ENCODE measurements at regions not wholly inside any gene's neighbourhood (a gene's known extent, or its start where the extent isn't known, plus 50 kb on each side); places are given as distances from the start of the nearest gene placed in this dataset.

DNA sequence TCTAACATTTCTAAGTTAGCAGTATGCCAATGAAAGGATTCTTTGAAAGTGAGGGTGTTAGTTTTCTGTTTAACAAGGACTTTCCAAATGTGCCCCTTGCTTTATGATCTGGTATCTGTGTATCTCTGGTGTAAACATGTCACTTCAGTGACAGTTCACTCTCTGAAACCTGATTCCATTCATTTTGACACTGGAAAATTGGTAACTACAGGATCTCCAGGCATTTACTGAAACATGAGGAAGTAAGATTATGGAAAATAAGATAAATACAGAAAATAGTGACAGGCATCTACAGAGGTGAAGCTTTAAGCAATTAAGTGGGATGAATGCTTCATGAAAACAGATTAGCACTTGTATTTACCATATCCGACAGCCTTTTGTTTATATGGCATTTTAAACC lies 101.6 kb upstream of the MYO16 start:
- no peak overlapping the region for H3K27ac ChIP-seq (ENCODE audit: low read depth, low read length)
- H3K36me3 ChIP-seq (ENCODE audit: control insufficient read depth in 2 of 3, insufficient read depth in 3 of 3, low read length in 3 of 3) = no peaks in the 10 kb centered on the region
- H3K4me1 ChIP-seq (ENCODE audit: control insufficient read depth in 2 of 2, insufficient read depth in 2 of 2, low read length in 2 of 2) = no peaks in the 10 kb centered on the region
- H3K9me3 Mint-ChIP-seq = peaks cover 0 to 6% (median 0%) of the 10 kb centered on the region in 11 donors
- ChIA-PET CTCF (interaction anchor here (0.9 kb wide), 1 partner anchor 118 kb away, joined by 3 read pairs; no protein-coding TSS in a partner anchor), POLR2A (no interaction called here)
- H3K4me3 ChIP-seq (ENCODE audit: low read length) = no peak overlapping the region
- no peak overlapping the region for H3K4me3 Mint-ChIP-seq
- no peak overlapping the region for H3K27ac Mint-ChIP-seq
- DNase-seq = no peak
- H3K27me3 Mint-ChIP-seq = peaks cover 0 to 29% (median 23%) of the 10 kb centered on the region in 5 donors
- peaks cover 0 to 4% (median 0%) of the 10 kb centered on the region in 7 donors for H3K4me1 Mint-ChIP-seq
- H3K36me3 Mint-ChIP-seq = peaks cover 0 to 5% (median 0%) of the 10 kb centered on the region in 5 donors
- no peak for ATAC-seq
- no peaks in the 10 kb centered on the region for H3K9me3 ChIP-seq (ENCODE audit: control insufficient read depth in 2 of 3, low read length in 3 of 3)
- peaks cover 0 to 3% of the 10 kb centered on the region in 2 donors for H3K27me3 ChIP-seq (ENCODE audit: control insufficient read depth in 2 of 2, insufficient read depth in 2 of 2, low read length in 2 of 2)
- intact Hi-C loops (cut with micrococcal nuclease) = no loop called here

DNA sequence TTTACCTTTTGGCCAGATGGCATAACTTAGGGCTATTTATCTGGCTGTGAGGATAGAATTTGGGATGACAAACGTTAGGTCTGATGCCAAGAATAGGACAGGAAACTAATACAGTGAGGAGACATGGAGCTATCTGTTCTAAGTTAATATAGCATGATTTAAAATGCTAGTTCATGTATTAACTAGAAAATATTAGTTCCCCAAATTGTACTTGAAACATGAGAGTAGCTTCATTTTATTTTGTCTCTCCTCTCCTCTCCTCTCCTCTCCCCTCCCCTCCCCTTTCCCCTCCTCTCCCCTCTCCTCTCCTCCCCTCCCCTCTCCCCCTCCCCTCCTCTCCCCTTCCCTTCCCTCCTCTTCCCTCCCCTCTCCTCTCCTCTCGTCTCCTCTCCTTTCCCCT lies 101.1 kb upstream of the MYO16 start:
- no peaks in the 10 kb centered on the region for H3K36me3 ChIP-seq (ENCODE audit: control insufficient read depth in 2 of 3, insufficient read depth in 3 of 3, low read length in 3 of 3)
- ChIA-PET POLR2A (no interaction called here), CTCF (interaction anchor here (0.9 kb wide), 1 partner anchor 119 kb away, joined by 3 read pairs; no protein-coding TSS in a partner anchor)
- intact Hi-C loops (cut with micrococcal nuclease) = no loop called here
- H3K9me3 ChIP-seq (ENCODE audit: control insufficient read depth in 2 of 3, low read length in 3 of 3) = no peaks in the 10 kb centered on the region
- no peak overlapping the region for H3K27ac ChIP-seq (ENCODE audit: low read depth, low read length)
- Mint-ChIP-seq H3K4me3 (no peak overlapping the region), H3K36me3 (peaks cover 0 to 5% (median 0%) of the 10 kb centered on the region in 5 donors), H3K4me1 (peaks cover 0 to 4% (median 0%) of the 10 kb centered on the region in 7 donors), H3K27ac (no peak overlapping the region), H3K9me3 (peaks cover 0 to 6% (median 0%) of the 10 kb centered on the region in 11 donors), H3K27me3 (peaks cover 0 to 29% (median 21%) of the 10 kb centered on the region in 5 donors)
- H3K27me3 ChIP-seq (ENCODE audit: control insufficient read depth in 2 of 2, insufficient read depth in 2 of 2, low read length in 2 of 2) = peaks cover 0 to 3% of the 10 kb centered on the region in 2 donors
- ATAC-seq (no peak), DNase-seq (no peak)
- H3K4me1 ChIP-seq (ENCODE audit: control insufficient read depth in 2 of 2, insufficient read depth in 2 of 2, low read length in 2 of 2) = no peaks in the 10 kb centered on the region
- no peak overlapping the region for H3K4me3 ChIP-seq (ENCODE audit: low read length)

DNA sequence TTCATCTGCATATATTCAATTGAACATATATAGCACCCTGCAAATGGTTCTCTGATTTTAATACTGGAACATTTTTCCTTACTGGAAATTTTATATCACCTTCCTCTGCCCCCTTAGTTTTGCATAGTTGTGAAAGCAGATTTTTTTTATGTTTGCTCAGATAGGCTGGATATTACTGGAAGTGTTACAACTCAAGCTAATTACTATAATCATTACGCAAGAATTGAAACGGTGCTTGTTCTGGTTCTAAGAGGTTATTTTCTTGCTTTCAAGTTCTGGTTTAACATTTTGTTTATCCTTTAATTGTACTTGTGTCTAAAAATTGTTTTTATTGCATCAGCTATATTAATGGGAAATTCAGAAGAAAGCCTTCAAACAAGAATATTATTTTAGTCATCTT lies 95.6 kb upstream of the MYO16 start:
- no peaks in the 10 kb centered on the region for H3K36me3 ChIP-seq (ENCODE audit: control insufficient read depth in 2 of 3, insufficient read depth in 3 of 3, low read length in 3 of 3)
- H3K27me3 ChIP-seq (ENCODE audit: control insufficient read depth in 2 of 2, insufficient read depth in 2 of 2, low read length in 2 of 2) = peaks cover 0 to 3% of the 10 kb centered on the region in 2 donors
- H3K9me3 Mint-ChIP-seq = peaks cover 0 to 6% (median 0%) of the 10 kb centered on the region in 11 donors
- ChIA-PET CTCF (no interaction called here), POLR2A (no interaction called here)
- no peaks in the 10 kb centered on the region for H3K9me3 ChIP-seq (ENCODE audit: control insufficient read depth in 2 of 3, low read length in 3 of 3)
- H3K4me1 ChIP-seq (ENCODE audit: control insufficient read depth in 2 of 2, insufficient read depth in 2 of 2, low read length in 2 of 2) = no peaks in the 10 kb centered on the region
- H3K4me3 Mint-ChIP-seq = no peak overlapping the region
- ATAC-seq (no peak), DNase-seq (no peak)
- peaks cover 0 to 3% (median 0%) of the 10 kb centered on the region in 5 donors for H3K36me3 Mint-ChIP-seq
- no peak overlapping the region for H3K4me3 ChIP-seq (ENCODE audit: low read length)
- no peak overlapping the region for H3K27ac ChIP-seq (ENCODE audit: low read depth, low read length)
- intact Hi-C loops (cut with micrococcal nuclease) = no loop called here
- H3K4me1 Mint-ChIP-seq = peaks cover 0 to 2% (median 0%) of the 10 kb centered on the region in 7 donors
- peaks cover 0 to 33% (median 24%) of the 10 kb centered on the region in 5 donors for H3K27me3 Mint-ChIP-seq
- H3K27ac Mint-ChIP-seq = no peak overlapping the region

DNA sequence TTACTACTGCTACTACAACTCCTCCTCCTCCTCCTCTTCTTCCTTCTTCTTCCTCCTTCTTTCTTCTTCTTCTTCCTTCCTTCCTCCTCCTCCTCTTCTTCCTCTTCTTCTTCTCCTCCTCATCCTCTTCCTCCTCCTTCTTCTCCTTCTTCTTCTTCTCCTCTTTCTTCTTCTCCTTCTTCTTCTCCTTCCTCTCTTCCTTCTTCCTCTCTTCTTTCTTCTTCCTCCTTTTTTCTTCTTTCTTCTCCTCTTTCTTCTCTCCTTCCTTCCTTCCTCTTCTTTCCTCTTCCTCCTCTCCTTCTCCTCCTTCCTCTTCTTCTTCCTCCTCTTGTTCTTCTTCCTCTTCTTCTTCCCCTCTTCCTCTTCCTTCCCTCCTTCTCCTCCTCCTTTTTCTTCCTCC lies 94.7 kb upstream of the MYO16 start:
- Mint-ChIP-seq H3K9me3 (peaks cover 0 to 6% (median 0%) of the 10 kb centered on the region in 11 donors), H3K36me3 (peaks cover 0 to 3% (median 0%) of the 10 kb centered on the region in 5 donors), H3K27me3 (peaks cover 0 to 32% (median 25%) of the 10 kb centered on the region in 5 donors), H3K4me3 (no peak overlapping the region), H3K4me1 (no peaks in the 10 kb centered on the region), H3K27ac (peak overlapping the region in 1 of 9 donors; percentile 36)
- peaks cover 0 to 3% of the 10 kb centered on the region in 2 donors for H3K27me3 ChIP-seq (ENCODE audit: control insufficient read depth in 2 of 2, insufficient read depth in 2 of 2, low read length in 2 of 2)
- ChIA-PET CTCF (no interaction called here), POLR2A (no interaction called here)
- no peaks in the 10 kb centered on the region for H3K4me1 ChIP-seq (ENCODE audit: control insufficient read depth in 2 of 2, insufficient read depth in 2 of 2, low read length in 2 of 2)
- H3K4me3 ChIP-seq (ENCODE audit: low read length) = no peak overlapping the region
- ATAC-seq = no peak
- no peak overlapping the region for H3K27ac ChIP-seq (ENCODE audit: low read depth, low read length)
- H3K9me3 ChIP-seq (ENCODE audit: control insufficient read depth in 2 of 3, low read length in 3 of 3) = no peaks in the 10 kb centered on the region
- H3K36me3 ChIP-seq (ENCODE audit: control insufficient read depth in 2 of 3, insufficient read depth in 3 of 3, low read length in 3 of 3) = no peaks in the 10 kb centered on the region
- no peak for DNase-seq
- intact Hi-C loops (cut with micrococcal nuclease) = no loop called here

DNA sequence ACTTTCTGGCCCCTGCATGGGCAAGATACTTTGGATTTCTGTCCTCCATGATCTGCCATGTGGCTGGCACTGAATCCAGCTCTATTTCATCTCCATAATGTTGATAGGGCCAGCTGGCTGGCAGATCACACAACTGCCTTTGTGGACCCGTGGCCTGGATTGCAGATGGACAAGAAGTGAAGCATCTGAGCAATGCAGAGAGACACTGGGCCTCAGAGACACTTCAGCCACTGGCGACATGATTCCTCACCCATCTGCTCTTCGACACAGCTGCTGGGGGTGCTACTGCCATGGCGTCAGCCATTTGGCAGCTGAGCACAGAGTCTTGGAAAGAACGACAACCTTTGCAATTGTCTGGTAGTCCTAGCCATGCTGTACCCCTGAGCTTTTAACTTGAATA lies 79.5 kb upstream of the MYO16 start:
- no peak overlapping the region for H3K4me3 ChIP-seq (ENCODE audit: low read length)
- H3K27ac Mint-ChIP-seq = no peak overlapping the region
- no peaks in the 10 kb centered on the region for H3K4me1 ChIP-seq (ENCODE audit: control insufficient read depth in 2 of 2, insufficient read depth in 2 of 2, low read length in 2 of 2)
- no peaks in the 10 kb centered on the region for H3K36me3 ChIP-seq (ENCODE audit: control insufficient read depth in 2 of 3, insufficient read depth in 3 of 3, low read length in 3 of 3)
- CTCF ChIA-PET = no interaction called here
- ATAC-seq (no peak), DNase-seq (no peak)
- H3K27ac ChIP-seq (ENCODE audit: low read depth, low read length) = no peak overlapping the region
- H3K27me3 ChIP-seq (ENCODE audit: control insufficient read depth in 2 of 2, insufficient read depth in 2 of 2, low read length in 2 of 2) = no peaks in the 10 kb centered on the region
- POLR2A ChIA-PET = interaction anchor here (0.6 kb wide), 1 partner anchor 19 kb away, joined by 7 read pairs; no protein-coding TSS in a partner anchor
- intact Hi-C loops (cut with micrococcal nuclease) = no loop called here
- H3K9me3 Mint-ChIP-seq = peaks cover 0 to 11% (median 4%) of the 10 kb centered on the region in 11 donors
- H3K4me3 Mint-ChIP-seq = no peak overlapping the region
- H3K36me3 Mint-ChIP-seq = peaks cover 0 to 3% (median 3%) of the 10 kb centered on the region in 5 donors
- peaks cover 0 to 18% (median 0%) of the 10 kb centered on the region in 5 donors for H3K27me3 Mint-ChIP-seq
- no peaks in the 10 kb centered on the region for H3K9me3 ChIP-seq (ENCODE audit: control insufficient read depth in 2 of 3, low read length in 3 of 3)
- H3K4me1 Mint-ChIP-seq = no peaks in the 10 kb centered on the region

DNA sequence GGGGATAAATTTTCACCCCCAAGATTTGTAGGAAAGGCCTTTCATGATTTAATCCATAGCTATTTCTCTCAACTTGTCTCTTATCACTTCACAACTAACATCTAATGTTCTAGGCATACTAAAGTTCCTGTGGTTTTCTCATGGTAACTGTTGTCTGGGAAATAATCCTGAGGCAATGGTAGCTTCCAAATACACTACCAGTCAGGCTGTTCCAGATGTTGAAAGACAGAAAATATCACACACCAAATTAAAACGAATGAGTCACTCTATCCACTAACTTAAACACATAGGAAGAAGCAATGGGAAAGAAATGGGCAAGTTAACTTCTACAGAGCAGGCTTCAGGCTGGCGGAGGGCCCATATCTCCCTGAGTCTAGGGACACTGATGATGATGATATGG lies 77.7 kb upstream of the MYO16 start:
- peaks cover 0 to 15% (median 0%) of the 10 kb centered on the region in 5 donors for H3K27me3 Mint-ChIP-seq
- no peak overlapping the region for H3K4me3 ChIP-seq (ENCODE audit: low read length)
- no peak for DNase-seq
- H3K4me3 Mint-ChIP-seq = no peak overlapping the region
- H3K36me3 ChIP-seq (ENCODE audit: control insufficient read depth in 2 of 3, insufficient read depth in 3 of 3, low read length in 3 of 3) = no peaks in the 10 kb centered on the region
- ChIA-PET CTCF (no interaction called here), POLR2A (no interaction called here)
- no peaks in the 10 kb centered on the region for H3K9me3 ChIP-seq (ENCODE audit: control insufficient read depth in 2 of 3, low read length in 3 of 3)
- H3K36me3 Mint-ChIP-seq = peaks cover 0 to 3% (median under 1%) of the 10 kb centered on the region in 5 donors
- H3K27me3 ChIP-seq (ENCODE audit: control insufficient read depth in 2 of 2, insufficient read depth in 2 of 2, low read length in 2 of 2) = no peaks in the 10 kb centered on the region
- no peak for ATAC-seq
- no peak overlapping the region for H3K27ac ChIP-seq (ENCODE audit: low read depth, low read length)
- intact Hi-C loops (cut with micrococcal nuclease) = no loop called here
- H3K27ac Mint-ChIP-seq = no peak overlapping the region
- no peaks in the 10 kb centered on the region for H3K4me1 Mint-ChIP-seq
- peaks cover 0 to 17% (median 2%) of the 10 kb centered on the region in 11 donors for H3K9me3 Mint-ChIP-seq
- H3K4me1 ChIP-seq (ENCODE audit: control insufficient read depth in 2 of 2, insufficient read depth in 2 of 2, low read length in 2 of 2) = no peaks in the 10 kb centered on the region

DNA sequence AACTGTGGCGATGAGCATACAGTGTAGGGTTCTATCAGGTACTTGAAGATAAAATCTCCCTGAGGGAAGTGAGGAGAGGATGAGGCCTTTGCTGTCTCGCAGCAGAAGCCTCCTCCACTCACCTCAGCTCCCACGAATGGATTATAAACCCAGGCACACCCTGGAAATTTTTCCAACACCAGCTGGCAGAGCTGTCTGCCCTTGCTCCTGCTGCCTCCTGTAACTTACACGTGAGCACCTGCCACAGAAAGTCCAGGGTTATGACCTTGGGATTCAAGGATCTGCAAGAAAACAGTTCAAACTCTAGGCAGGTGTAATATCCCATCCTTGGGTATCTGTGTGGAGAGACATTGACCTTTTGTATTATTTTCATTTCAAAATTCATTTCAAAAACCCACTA lies 70.9 kb upstream of the MYO16 start:
- DNase-seq (no peak), ATAC-seq (no peak)
- Histone ChIP-seq H3K9me3 (ENCODE audit: control insufficient read depth in 2 of 3, low read length in 3 of 3) (no peaks in the 10 kb centered on the region), H3K4me3 (ENCODE audit: low read length) (no peak overlapping the region), H3K27me3 (ENCODE audit: control insufficient read depth in 2 of 2, insufficient read depth in 2 of 2, low read length in 2 of 2) (no peaks in the 10 kb centered on the region), H3K4me1 (ENCODE audit: control insufficient read depth in 2 of 2, insufficient read depth in 2 of 2, low read length in 2 of 2) (no peaks in the 10 kb centered on the region), H3K36me3 (ENCODE audit: control insufficient read depth in 2 of 3, insufficient read depth in 3 of 3, low read length in 3 of 3) (no peaks in the 10 kb centered on the region), H3K27ac (ENCODE audit: low read depth, low read length) (no peak overlapping the region)
- Mint-ChIP-seq H3K9me3 (peaks cover 0 to 7% (median 0%) of the 10 kb centered on the region in 11 donors), H3K27me3 (peaks cover 0 to 3% (median 0%) of the 10 kb centered on the region in 5 donors), H3K36me3 (no peaks in the 10 kb centered on the region), H3K27ac (no peak overlapping the region), H3K4me3 (no peak overlapping the region), H3K4me1 (no peaks in the 10 kb centered on the region)
- CTCF ChIA-PET = no interaction called here
- POLR2A ChIA-PET = no interaction called here
- intact Hi-C loops (cut with micrococcal nuclease) = no loop called here
